Ramos (cell line): ENCODE measurements at regions not wholly inside any gene's neighbourhood (a gene's known extent, or its start where the extent isn't known, plus 50 kb on each side); places are given as distances from the start of the nearest gene placed in this dataset.

Experiments used
- in situ Hi-C: fragments of 300-500 bp; cut with MboI; formaldehyde crosslinking; loops from one replicate; pipeline ENCODE4 v1.14.3; 2022; ENCODE audit warnings: low sequenced_read_pairs; ENCODE audit not compliant: unreplicated experiment

- in situ Hi-C loops: no loop called here
Observed at GRCh38 chr13:34627509-34628208, 314.4 kb upstream of the NBEA start.

GRCh38 chr13:34628209-34628682, 313.8 kb upstream of the NBEA start:
- in situ Hi-C loops: no loop called here

DNA sequence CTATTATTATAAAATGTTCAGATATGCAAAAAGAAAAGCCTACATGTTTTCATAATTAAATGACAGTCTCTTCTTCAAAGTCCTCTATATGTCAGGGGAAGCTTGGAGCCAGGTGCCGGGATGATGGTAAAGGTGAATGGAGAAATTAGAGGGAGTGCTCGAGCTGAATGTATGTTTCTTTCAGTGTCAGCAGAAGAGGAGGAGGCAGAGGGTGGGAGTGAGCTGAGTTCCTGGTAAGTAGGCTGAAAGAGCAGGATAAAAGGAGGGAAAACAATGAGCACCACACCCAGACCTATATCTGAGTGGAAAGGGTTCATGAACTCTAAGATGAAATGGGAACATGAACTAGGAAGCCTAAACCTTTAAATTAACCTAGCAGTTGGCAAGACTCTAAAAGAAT, 307.6 kb upstream of the NBEA start:
- in situ Hi-C loops: no loop called here

DNA sequence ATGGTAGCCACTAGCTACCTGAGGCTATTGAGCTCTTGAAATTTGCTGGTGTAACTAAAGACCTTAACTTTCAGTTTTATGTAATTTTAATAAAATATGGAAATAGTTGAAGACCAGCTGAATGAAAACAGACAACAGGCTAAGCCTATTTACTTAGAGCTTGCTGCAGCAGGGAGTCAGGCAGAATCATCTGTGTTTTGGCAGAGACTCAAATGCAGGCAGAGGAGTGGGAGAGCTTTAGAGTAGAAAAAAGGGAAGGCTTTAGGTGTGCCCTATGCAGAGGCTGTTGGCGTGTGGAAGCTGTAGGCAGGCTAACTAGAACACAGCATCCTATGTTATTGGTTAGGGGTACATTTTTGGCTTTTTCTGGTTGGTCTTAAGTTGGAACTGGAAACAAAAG, 304.9 kb upstream of the NBEA start:
- in situ Hi-C loops: no loop called here

GRCh38 chr13:34637636-34638035, 304.4 kb upstream of the NBEA start:
- in situ Hi-C loops: no loop called here

- in situ Hi-C loops: no loop called here
Observed at GRCh38 chr13:34638897-34639296, 303.2 kb upstream of the NBEA start.

DNA sequence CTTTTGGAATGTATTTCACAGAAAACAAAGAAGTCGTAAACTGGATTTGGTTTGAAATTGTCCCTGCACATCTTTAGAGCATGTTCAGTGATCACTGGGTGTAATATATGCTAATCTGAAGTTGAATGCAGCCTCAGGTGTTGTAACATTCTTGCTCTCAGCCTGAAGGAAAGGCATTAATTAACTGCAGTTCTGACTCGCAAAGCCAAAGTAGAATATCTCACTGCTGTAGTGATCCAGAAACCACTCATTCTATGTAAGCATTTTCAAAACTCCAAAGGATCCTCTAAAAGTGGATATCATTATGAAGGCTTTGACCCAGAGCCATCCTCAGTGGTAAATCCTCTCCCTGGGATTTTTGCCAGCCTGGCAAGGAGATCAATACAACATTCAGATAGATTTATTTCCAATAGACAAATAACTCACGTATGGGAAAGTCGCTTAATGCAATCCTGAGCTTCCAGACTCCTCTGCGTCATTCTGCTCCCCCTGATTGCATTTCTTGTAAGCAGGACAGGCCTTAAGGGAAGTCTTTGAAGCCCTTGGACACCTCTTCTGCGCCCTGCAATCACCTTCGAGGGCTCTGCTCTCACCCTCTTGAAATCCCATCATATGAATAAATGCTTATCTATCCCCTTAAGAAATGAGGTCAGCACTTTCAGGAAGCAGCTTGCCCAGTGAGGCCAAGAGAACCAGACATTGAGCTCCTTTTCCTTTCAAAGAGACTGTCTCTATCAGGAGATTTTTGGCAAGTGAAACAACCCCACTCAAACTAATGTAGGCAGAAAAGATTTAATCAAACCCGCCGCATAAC, 301.7 kb upstream of the NBEA start:
- in situ Hi-C loops: no loop called here

DNA sequence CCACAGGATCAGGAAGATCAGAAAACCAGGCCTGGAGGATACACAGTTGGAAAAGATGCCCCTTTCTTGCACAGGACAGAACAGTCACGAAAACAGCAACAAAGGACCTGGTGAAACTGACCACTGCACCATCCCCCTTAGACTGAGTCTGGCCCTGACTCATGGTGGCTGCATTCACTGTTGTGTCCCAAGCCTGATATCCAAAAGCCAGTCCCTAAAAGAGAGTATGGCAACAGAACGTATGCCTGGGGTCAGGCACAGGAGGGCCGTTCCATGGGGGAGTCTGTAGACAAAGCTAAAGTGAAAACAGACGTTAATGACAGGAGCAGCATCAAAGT, 301.1 kb upstream of the NBEA start:
- in situ Hi-C loops: no loop called here

- in situ Hi-C loops: no loop called here
Observed at GRCh38 chr13:34647379-34648150, 294.5 kb upstream of the NBEA start.

GRCh38 chr13:34654203-34654602, 287.9 kb upstream of the NBEA start:
- in situ Hi-C loops: no loop called here

DNA sequence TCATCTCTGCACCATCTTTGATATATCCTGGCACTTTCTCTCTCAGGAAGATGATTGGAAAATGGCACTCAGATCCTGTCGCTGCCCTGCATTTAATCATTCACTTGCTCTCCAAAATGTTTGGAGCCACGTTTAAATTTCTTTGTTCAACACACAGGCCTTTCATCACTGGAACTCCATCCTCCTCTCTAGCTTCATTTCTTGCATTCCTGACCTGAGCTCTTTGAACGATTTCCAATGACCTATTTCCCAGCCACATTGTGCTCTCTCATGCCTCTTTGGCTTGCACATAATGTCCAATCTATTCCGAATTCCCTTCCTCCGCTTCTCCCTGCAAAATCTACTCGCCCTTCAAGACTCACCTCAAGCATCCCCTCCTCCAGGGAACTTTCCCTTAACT, 287.4 kb upstream of the NBEA start:
- in situ Hi-C loops: no loop called here

DNA sequence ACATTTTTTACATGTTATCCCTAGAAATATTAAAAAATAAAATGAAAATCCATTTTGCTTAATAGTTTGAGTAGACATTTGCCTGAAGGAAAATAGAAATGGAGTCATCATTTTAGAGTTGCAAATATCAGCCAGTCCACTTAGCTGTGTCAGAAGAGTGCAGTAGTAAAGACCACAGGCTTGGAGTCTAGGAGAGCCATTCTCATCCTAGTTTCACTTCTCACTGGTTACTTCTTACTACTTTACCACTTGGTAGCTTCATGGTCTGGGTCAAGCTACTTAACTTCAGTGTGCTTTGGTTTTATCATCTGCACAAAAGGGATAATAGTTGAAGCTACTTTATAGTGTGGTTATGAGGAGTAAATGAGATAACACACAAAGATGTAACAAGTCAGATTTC, 286.5 kb upstream of the NBEA start:
- in situ Hi-C loops: no loop called here

DNA sequence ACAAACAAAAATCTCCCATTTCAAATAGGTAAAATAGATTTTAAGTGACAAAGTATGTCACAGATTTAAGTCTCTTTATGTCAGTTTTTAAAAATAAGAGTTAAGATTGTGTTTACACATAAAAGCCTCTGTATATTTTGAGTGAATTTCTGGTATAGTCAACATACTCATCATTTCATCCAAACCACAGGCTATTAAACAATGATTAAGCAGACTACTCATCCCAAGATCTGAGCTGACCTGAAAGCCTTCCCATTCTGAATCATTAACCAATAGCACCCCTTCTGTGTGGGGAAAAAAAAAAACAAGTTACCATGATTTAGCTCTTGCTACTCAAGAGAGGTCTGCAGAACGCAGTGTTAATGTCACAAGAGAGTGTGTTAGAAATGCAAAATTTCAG, 284.4 kb upstream of the NBEA start:
- in situ Hi-C loops: no loop called here

DNA sequence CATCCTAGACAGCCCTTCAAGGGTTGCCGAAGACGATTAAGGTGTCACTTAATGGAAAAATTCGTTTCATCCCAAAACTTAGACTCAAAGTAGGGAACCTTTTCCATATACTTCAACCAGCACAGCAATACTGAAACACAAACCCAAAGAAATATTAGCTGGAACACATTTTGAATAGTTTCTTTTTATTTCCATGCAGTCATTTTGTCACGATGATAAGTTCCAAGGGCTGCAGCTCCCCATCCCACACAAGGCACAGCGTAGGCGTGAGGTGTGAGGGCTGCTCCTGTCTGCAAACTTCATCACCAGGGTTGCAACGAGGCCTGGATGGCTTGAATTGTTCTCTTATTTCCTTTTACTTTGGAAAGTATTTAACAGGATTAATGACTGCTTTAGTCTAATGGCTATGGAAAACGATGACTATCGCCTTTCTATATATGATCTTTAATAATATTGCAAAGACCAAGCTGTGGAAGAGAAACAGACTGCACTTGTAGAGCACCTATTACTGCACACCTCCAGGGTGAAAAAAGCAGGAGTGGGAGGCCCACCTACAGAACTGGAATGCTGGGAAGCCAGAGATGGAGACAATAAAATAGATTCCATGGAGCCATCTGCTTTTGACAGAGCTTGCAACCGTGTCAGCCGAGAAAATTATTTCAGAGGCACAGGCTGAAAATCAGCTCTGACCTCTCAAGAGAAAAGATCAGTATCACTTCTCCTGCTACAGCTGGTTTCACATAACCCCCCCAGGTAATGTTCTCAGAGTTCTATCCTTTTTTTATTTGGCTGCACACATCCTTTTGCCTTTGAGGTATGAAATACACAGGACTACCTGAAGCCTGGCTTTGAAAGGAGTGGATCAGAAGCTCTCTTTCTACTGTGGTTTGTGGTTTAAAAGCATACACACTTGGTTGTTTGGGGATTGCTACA, 274.5 kb upstream of the NBEA start:
- in situ Hi-C loops: no loop called here

- in situ Hi-C loops: no loop called here
Observed at GRCh38 chr13:34671137-34671536, 270.9 kb upstream of the NBEA start.

- in situ Hi-C loops: no loop called here
Observed at GRCh38 chr13:34672631-34673030, 269.4 kb upstream of the NBEA start.

GRCh38 chr13:34675626-34676025, 266.4 kb upstream of the NBEA start:
- in situ Hi-C loops: no loop called here

GRCh38 chr13:34678154-34678553, 263.9 kb upstream of the NBEA start:
- in situ Hi-C loops: no loop called here

DNA sequence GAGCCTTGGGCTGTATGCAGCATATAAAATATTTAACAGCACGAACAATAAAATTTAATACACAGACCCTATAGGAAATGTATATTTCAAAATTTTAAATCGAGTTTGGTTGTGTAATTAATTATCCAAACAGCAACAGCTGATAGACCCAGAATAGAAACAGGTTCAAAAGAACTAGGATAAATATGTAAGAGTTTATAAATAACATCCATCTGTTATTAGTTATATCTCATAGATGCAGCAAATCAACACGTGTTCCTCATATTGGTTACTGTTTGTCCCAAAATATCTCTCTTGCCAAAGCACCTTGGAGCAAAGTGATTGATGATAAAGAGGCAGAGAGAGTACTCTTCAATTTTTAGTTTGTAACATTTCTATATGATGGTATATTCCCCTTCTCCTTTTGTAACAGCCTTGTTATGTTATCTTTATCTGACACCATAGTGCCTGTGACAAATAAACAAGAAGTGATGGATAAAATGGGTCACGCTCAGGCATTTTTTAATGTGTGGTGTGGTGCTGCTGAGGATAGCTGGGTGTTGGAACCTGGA, 260.6 kb upstream of the NBEA start:
- in situ Hi-C loops: no loop called here

DNA sequence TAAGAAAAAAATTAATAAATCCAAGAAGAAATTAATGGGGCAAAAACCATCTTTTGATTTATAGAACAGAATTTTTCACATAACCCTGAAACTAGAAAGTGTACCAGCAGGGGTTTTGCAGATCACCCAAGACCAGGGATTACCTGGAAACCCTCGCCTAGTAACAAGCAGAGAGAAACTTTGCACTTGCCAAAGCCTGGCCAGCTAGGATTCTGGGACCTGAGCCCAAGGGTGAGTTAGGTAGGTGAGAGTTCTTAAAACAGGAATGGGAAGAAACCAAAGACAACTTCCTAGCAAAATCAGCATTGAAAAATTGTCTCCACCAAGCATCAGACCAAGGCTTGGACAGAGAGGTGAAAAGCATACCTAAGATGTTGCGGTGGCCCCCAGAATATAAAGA, 247.0 kb upstream of the NBEA start:
- in situ Hi-C loops: no loop called here
